H1 (cell line): ENCODE measurements at regions not wholly inside any gene's neighbourhood (a gene's known extent, or its start where the extent isn't known, plus 50 kb on each side); places are given as distances from the start of the nearest gene placed in this dataset.

Experiments
- CTCF ChIA-PET: fragments of 300-600 bp; sonication (Branson Sonifier 250); formaldehyde crosslinking; loops from one replicate; lab custom pipeline; 2021; ENCODE audit not compliant: partially characterized antibody; lab: Charles Lee
- POLR2A ChIA-PET: fragments of 300-600 bp; sonication (Branson Sonifier 250); formaldehyde crosslinking; loops from one replicate; lab custom pipeline; 2021; ENCODE audit warnings: inconsistent platforms; ENCODE audit not compliant: partially characterized antibody; lab: Charles Lee
- DNase-seq, 2 experiments: peaks; one replicate each; pipeline versions ENCODE4 v3.0.0 to v3.0.0-alpha.2; 2010 to 2022; ENCODE audit warnings: low spot score in 2 of 2, low read depth in 1 of 2, mixed read lengths in 1 of 2
- FAIRE-seq: peaks from 2 replicates; lab custom pipeline; 2011; peaks lifted over from hg19 to GRCh38; lab: Jason Lieb, UNC
- H2AFZ ChIP-seq: 2 replicates; pipeline ENCODE4 v1.8.1; 2012; ENCODE audit warnings: low read length, inconsistent platforms
- H2AK5ac ChIP-seq: 2 replicates; pipeline ENCODE4 v1.6.1; 2013; ENCODE audit warnings: low read depth, low read length
- H2BK120ac ChIP-seq: replicated peaks from 2 replicates; pipeline ENCODE3; 2013; ENCODE audit warnings: low read depth, low read length, inconsistent platforms
- H2BK12ac ChIP-seq: 2 replicates; pipeline ENCODE4 v1.6.1; 2013; ENCODE audit warnings: low read depth, low read length
- H2BK15ac ChIP-seq: 2 replicates; pipeline ENCODE4 v1.6.1; 2013; ENCODE audit warnings: low read length
- H2BK20ac ChIP-seq: 2 replicates; pipeline ENCODE4 v1.6.1; 2013; ENCODE audit warnings: low read length
- H2BK5ac ChIP-seq: 2 replicates; pipeline ENCODE4 v1.6.1; 2013; ENCODE audit warnings: low read depth, low read length
- H3K14ac ChIP-seq: 2 replicates; pipeline ENCODE4 v1.6.1; 2013; ENCODE audit warnings: inconsistent platforms; ENCODE audit not compliant: insufficient read length
- H3K18ac ChIP-seq: 2 replicates; pipeline ENCODE4 v1.6.1; 2013; ENCODE audit warnings: low read length; ENCODE audit errors: extremely low read depth
- H3K23ac ChIP-seq: 2 replicates; pipeline ENCODE4 v1.6.1; 2013; ENCODE audit warnings: inconsistent platforms; ENCODE audit not compliant: insufficient read length
- H3K23me2 ChIP-seq: 2 replicates; pipeline ENCODE4 v1.6.1; 2013; ENCODE audit warnings: low read depth, low read length
- H3K27ac ChIP-seq: 2 replicates; pipeline ENCODE4 v1.6.1; 2011; ENCODE audit warnings: low read depth, low read length, inconsistent platforms
- H3K27me3 ChIP-seq, 4 experiments: replicated peaks in 1 of 4; 1 replicate in 1 of 4; 2 replicates in 3 of 4; pipeline versions ENCODE4 v1.6.1 to v1.8.1; 2011 to 2013; ENCODE audit warnings: low read length in 3 of 4, mild to moderate bottlenecking in 3 of 4, inconsistent platforms in 2 of 4, mixed read lengths in 2 of 4, moderate library complexity in 1 of 4; ENCODE audit not compliant: control insufficient read depth in 3 of 4, insufficient read depth in 3 of 4; ENCODE audit errors: extremely low read depth in 1 of 4
- H3K36me3 ChIP-seq, 4 experiments: 2 replicates each; pipeline versions ENCODE4 v1.6.1 to v1.8.1; 2011 to 2013; ENCODE audit warnings: mild to moderate bottlenecking in 4 of 4, low read length in 3 of 4, moderate library complexity in 2 of 4, control low read depth in 1 of 4, inconsistent platforms in 1 of 4; ENCODE audit not compliant: insufficient read depth in 4 of 4, control insufficient read depth in 2 of 4
- H3K4ac ChIP-seq: replicated peaks from 2 replicates; pipeline ENCODE3; 2013; ENCODE audit warnings: low read length, low read depth, mixed read lengths, inconsistent platforms; ENCODE audit not compliant: insufficient read length
- H3K4me1 ChIP-seq, 4 experiments: replicated peaks in 1 of 4; 1 replicate in 1 of 4; 2 replicates in 3 of 4; pipeline versions ENCODE4 v1.6.1 to v1.8.1; 2011 to 2013; ENCODE audit warnings: low read length in 3 of 4, inconsistent platforms in 2 of 4, mixed read lengths in 1 of 4; ENCODE audit not compliant: insufficient read depth in 4 of 4, control insufficient read depth in 3 of 4
- H3K4me2 ChIP-seq, 2 experiments: 2 replicates each; pipeline versions ENCODE4 v1.6.1 to v1.8.1; 2011 to 2013; ENCODE audit warnings: low read depth in 2 of 2, low read length in 2 of 2, control low read depth in 1 of 2, inconsistent platforms in 1 of 2, mild to moderate bottlenecking in 1 of 2; ENCODE audit not compliant: insufficient read depth in 1 of 2
- H3K4me3 ChIP-seq, 4 experiments: fragments of 200-600, 300-600 bp in 1 of 4; sonication (generic), shearing (Covaris generic), sonication (Bioruptor Twin) in 1 of 4; 2 replicates each; pipeline versions ENCODE4 v1.5.1 to v1.8.1; 2011 to 2016; ENCODE audit warnings: low read length in 4 of 4, low read depth in 3 of 4, control low read depth in 2 of 4, inconsistent platforms in 2 of 4, mild to moderate bottlenecking in 2 of 4, mixed read lengths in 1 of 4, moderate library complexity in 1 of 4; ENCODE audit not compliant: insufficient read depth in 2 of 4; ENCODE audit errors: extremely low read depth in 1 of 4
- H3K56ac ChIP-seq: replicated peaks from 2 replicates; pipeline ENCODE3; 2013; ENCODE audit warnings: low read depth, mild to moderate bottlenecking, mixed read lengths, low read length, inconsistent platforms; ENCODE audit not compliant: insufficient read length
- H3K79me1 ChIP-seq: 2 replicates; pipeline ENCODE4 v1.6.1; 2013; ENCODE audit warnings: low read depth, low read length, control low read depth
- H3K79me2 ChIP-seq, 2 experiments: 2 replicates each; pipeline versions ENCODE4 v1.6.1 to v1.8.1; 2012 to 2013; ENCODE audit warnings: low read length in 2 of 2, mild to moderate bottlenecking in 2 of 2, inconsistent platforms in 1 of 2; ENCODE audit not compliant: insufficient read depth in 2 of 2, control insufficient read depth in 1 of 2
- H3K9ac ChIP-seq, 4 experiments: replicated peaks in 1 of 4; 1 replicate in 1 of 4; 2 replicates in 3 of 4; pipeline versions ENCODE4 v1.6.1 to v1.8.1; 2011 to 2013; ENCODE audit warnings: low read depth in 3 of 4, low read length in 3 of 4, control low read depth in 2 of 4, mild to moderate bottlenecking in 2 of 4, moderate library complexity in 2 of 4, inconsistent platforms in 1 of 4; ENCODE audit errors: extremely low read depth in 1 of 4
- H3K9me3 ChIP-seq, 2 experiments: 2 replicates each; pipeline versions ENCODE4 v1.6.1 to v1.8.1; 2012 to 2013; ENCODE audit warnings: mild to moderate bottlenecking in 2 of 2, moderate library complexity in 2 of 2, control low read depth in 1 of 2, inconsistent platforms in 1 of 2, low read depth in 1 of 2, low read length in 1 of 2, mixed read lengths in 1 of 2; ENCODE audit not compliant: insufficient read depth in 2 of 2
- H4K20me1 ChIP-seq, 2 experiments: replicated peaks in 1 of 2; 2 replicates each; pipeline versions ENCODE3 to v1.8.1; 2011 to 2013; ENCODE audit warnings: inconsistent platforms in 2 of 2, low read length in 2 of 2, mild to moderate bottlenecking in 1 of 2; ENCODE audit not compliant: insufficient read depth in 2 of 2, control insufficient read depth in 1 of 2
- H4K5ac ChIP-seq: 2 replicates; pipeline ENCODE4 v1.6.1; 2013; ENCODE audit warnings: low read length, low read depth, mixed read lengths, inconsistent platforms; ENCODE audit not compliant: insufficient read length
- H4K8ac ChIP-seq: 2 replicates; pipeline ENCODE4 v1.8.0; 2013; ENCODE audit warnings: mild to moderate bottlenecking, moderate library complexity, low read length, inconsistent platforms; ENCODE audit not compliant: insufficient read depth; ENCODE audit errors: extremely low read depth
- H4K91ac ChIP-seq: replicated peaks from 2 replicates; pipeline ENCODE3; 2013; ENCODE audit warnings: low read length, mixed read lengths, inconsistent platforms; ENCODE audit not compliant: insufficient read length
- ASH2L ChIP-seq: fragments of 200-600, 300-600 bp; sonication (generic); IDR thresholded peaks from one replicate; pipeline ENCODE4 v1.7.1; 2017; ENCODE audit warnings: low read length
- BCL11A ChIP-seq, 2 experiments: IDR thresholded peaks; one replicate each; pipeline ENCODE4 v1.6.1; 2011; ENCODE audit warnings: low read depth in 2 of 2, low read length in 2 of 2, mild to moderate bottlenecking in 2 of 2
- MAX ChIP-seq: IDR thresholded peaks from 2 replicates; pipeline ENCODE4 v1.6.1; 2012; ENCODE audit warnings: inconsistent platforms
- RAD21 ChIP-seq, 2 experiments: IDR thresholded peaks in 1 of 2; conservative IDR thresholded peaks in 1 of 2; 2 replicates each; pipeline ENCODE4 v1.6.1; 2011; ENCODE audit warnings: low read depth in 2 of 2, low read length in 2 of 2, improper control_type of control experiment in 1 of 2, inconsistent platforms in 1 of 2, mild to moderate bottlenecking in 1 of 2, moderate library complexity in 1 of 2
- SP2 ChIP-seq: IDR thresholded peaks from 2 replicates; pipeline ENCODE4 v1.6.1; 2012; ENCODE audit warnings: mild to moderate bottlenecking, low read length, inconsistent platforms
- WGBS, 2 experiments: shearing (Covaris generic) in 1 of 2; methylation state at CpG; one replicate each; pipeline versions ENCODE4 v1.1.6 to v1.1.7; 2013 to 2015; ENCODE audit warnings: low lambda C conversion rate in 2 of 2, mixed read lengths in 2 of 2, inconsistent platforms in 1 of 2, low coverage in 1 of 2, missing lambda C conversion rate in 1 of 2; ENCODE audit not compliant: insufficient replicate concordance in 2 of 2, insufficient coverage in 1 of 2, insufficient read length in 1 of 2; ENCODE audit errors: extremely low coverage in 1 of 2, missing lambda C conversion rate in 1 of 2; 5-methylcytosine and 5-hydroxymethylcytosine counted together

GRCh38 chr10:58951087-58951486, 225.4 kb upstream of the PHYHIPL start (continued):
- TF ChIP-seq SP2, result no peak

GRCh38 chr10:58951746-58952145, 224.7 kb upstream of the PHYHIPL start:
- Histone ChIP-seq H3K4ac (no peak overlapping the region), H3K27me3 (no peaks in the 10 kb centered on the region), H3K79me2 (no peaks in the 10 kb centered on the region), H2BK20ac (no peak overlapping the region), H2BK5ac (no peak overlapping the region), H3K14ac (no peak overlapping the region), H3K18ac (no peak overlapping the region), H3K56ac (no peak overlapping the region), H3K4me1 (no peaks in the 10 kb centered on the region), H2BK12ac (no peak overlapping the region), H3K9me3 (no peaks in the 10 kb centered on the region), H4K5ac (no peak overlapping the region), H3K9ac (no peak overlapping the region), H4K20me1 (no peaks in the 10 kb centered on the region), H2BK15ac (no peak overlapping the region), H3K4me2 (no peak overlapping the region), H3K4me3 (no peak overlapping the region), H3K27ac (no peak overlapping the region), H3K23ac (no peak overlapping the region), H2BK120ac (no peak overlapping the region), H2AFZ (no peak overlapping the region), H3K23me2 (no peaks in the 10 kb centered on the region), H3K79me1 (no peaks in the 10 kb centered on the region), H4K91ac (no peak overlapping the region), H2AK5ac (no peak overlapping the region), H3K36me3 (no peaks in the 10 kb centered on the region), H4K8ac (no peak overlapping the region)
- CTCF ChIA-PET, result interaction anchor here (0.7 to 4.3 kb wide), 28 partner anchors 10 to 627 kb away, joined by 3 to 25 read pairs (median 4); no protein-coding TSS in a partner anchor
- POLR2A ChIA-PET, result no interaction called here
- WGBS, 2 experiments, result 95% methylated on average over 4 of the region's 5 CpGs; no CpG with 5 or more reads in 1 of the 2 experiments
- FAIRE-seq (no peak), DNase-seq (no peak)
- TF ChIP-seq MAX, result no peak
- TF ChIP-seq ASH2L, result no peak
- no peak for TF ChIP-seq BCL11A (IDR thresholded peaks at IDR 0.05; ENCODE audit: low read depth in 2 of 2, low read length in 2 of 2)
- TF ChIP-seq RAD21 (IDR thresholded peaks at IDR 0.05 in 1 of 2, conservative IDR thresholded peaks at IDR 0.05 in 1 of 2; ENCODE audit: low read depth in 2 of 2, low read length in 2 of 2), result no peak
